H1 (cell line): ENCODE measurements at regions not wholly inside any gene's neighbourhood (a gene's known extent, or its start where the extent isn't known, plus 50 kb on each side); places are given as distances from the start of the nearest gene placed in this dataset.

Source experiments
- CTCF ChIA-PET: fragments of 300-600 bp; sonication (Branson Sonifier 250); formaldehyde crosslinking; loops from one replicate; lab custom pipeline; 2021; ENCODE audit not compliant: partially characterized antibody; lab: Charles Lee
- POLR2A ChIA-PET: fragments of 300-600 bp; sonication (Branson Sonifier 250); formaldehyde crosslinking; loops from one replicate; lab custom pipeline; 2021; ENCODE audit warnings: inconsistent platforms; ENCODE audit not compliant: partially characterized antibody; lab: Charles Lee
- DNase-seq, 2 experiments: peaks; one replicate each; pipeline versions ENCODE4 v3.0.0 to v3.0.0-alpha.2; 2010 to 2022; ENCODE audit warnings: low spot score in 2 of 2, low read depth in 1 of 2, mixed read lengths in 1 of 2
- FAIRE-seq: peaks from 2 replicates; lab custom pipeline; 2011; peaks lifted over from hg19 to GRCh38; lab: Jason Lieb, UNC
- H2AFZ ChIP-seq: 2 replicates; pipeline ENCODE4 v1.8.1; 2012; ENCODE audit warnings: low read length, inconsistent platforms
- H2AK5ac ChIP-seq: 2 replicates; pipeline ENCODE4 v1.6.1; 2013; ENCODE audit warnings: low read depth, low read length
- H2BK120ac ChIP-seq: replicated peaks from 2 replicates; pipeline ENCODE3; 2013; ENCODE audit warnings: low read depth, low read length, inconsistent platforms
- H2BK12ac ChIP-seq: 2 replicates; pipeline ENCODE4 v1.6.1; 2013; ENCODE audit warnings: low read depth, low read length
- H2BK15ac ChIP-seq: 2 replicates; pipeline ENCODE4 v1.6.1; 2013; ENCODE audit warnings: low read length
- H2BK20ac ChIP-seq: 2 replicates; pipeline ENCODE4 v1.6.1; 2013; ENCODE audit warnings: low read length
- H2BK5ac ChIP-seq: 2 replicates; pipeline ENCODE4 v1.6.1; 2013; ENCODE audit warnings: low read depth, low read length
- H3K14ac ChIP-seq: 2 replicates; pipeline ENCODE4 v1.6.1; 2013; ENCODE audit warnings: inconsistent platforms; ENCODE audit not compliant: insufficient read length
- H3K18ac ChIP-seq: 2 replicates; pipeline ENCODE4 v1.6.1; 2013; ENCODE audit warnings: low read length; ENCODE audit errors: extremely low read depth
- H3K23ac ChIP-seq: 2 replicates; pipeline ENCODE4 v1.6.1; 2013; ENCODE audit warnings: inconsistent platforms; ENCODE audit not compliant: insufficient read length
- H3K23me2 ChIP-seq: 2 replicates; pipeline ENCODE4 v1.6.1; 2013; ENCODE audit warnings: low read depth, low read length
- H3K27ac ChIP-seq: 2 replicates; pipeline ENCODE4 v1.6.1; 2011; ENCODE audit warnings: low read depth, low read length, inconsistent platforms
- H3K27me3 ChIP-seq, 4 experiments: replicated peaks in 1 of 4; 1 replicate in 1 of 4; 2 replicates in 3 of 4; pipeline versions ENCODE4 v1.6.1 to v1.8.1; 2011 to 2013; ENCODE audit warnings: low read length in 3 of 4, mild to moderate bottlenecking in 3 of 4, inconsistent platforms in 2 of 4, mixed read lengths in 2 of 4, moderate library complexity in 1 of 4; ENCODE audit not compliant: control insufficient read depth in 3 of 4, insufficient read depth in 3 of 4; ENCODE audit errors: extremely low read depth in 1 of 4
- H3K36me3 ChIP-seq, 4 experiments: 2 replicates each; pipeline versions ENCODE4 v1.6.1 to v1.8.1; 2011 to 2013; ENCODE audit warnings: mild to moderate bottlenecking in 4 of 4, low read length in 3 of 4, moderate library complexity in 2 of 4, control low read depth in 1 of 4, inconsistent platforms in 1 of 4; ENCODE audit not compliant: insufficient read depth in 4 of 4, control insufficient read depth in 2 of 4
- H3K4ac ChIP-seq: replicated peaks from 2 replicates; pipeline ENCODE3; 2013; ENCODE audit warnings: low read length, low read depth, mixed read lengths, inconsistent platforms; ENCODE audit not compliant: insufficient read length
- H3K4me1 ChIP-seq, 4 experiments: replicated peaks in 1 of 4; 1 replicate in 1 of 4; 2 replicates in 3 of 4; pipeline versions ENCODE4 v1.6.1 to v1.8.1; 2011 to 2013; ENCODE audit warnings: low read length in 3 of 4, inconsistent platforms in 2 of 4, mixed read lengths in 1 of 4; ENCODE audit not compliant: insufficient read depth in 4 of 4, control insufficient read depth in 3 of 4
- H3K4me2 ChIP-seq, 2 experiments: 2 replicates each; pipeline versions ENCODE4 v1.6.1 to v1.8.1; 2011 to 2013; ENCODE audit warnings: low read depth in 2 of 2, low read length in 2 of 2, control low read depth in 1 of 2, inconsistent platforms in 1 of 2, mild to moderate bottlenecking in 1 of 2; ENCODE audit not compliant: insufficient read depth in 1 of 2
- H3K4me3 ChIP-seq, 4 experiments: fragments of 200-600, 300-600 bp in 1 of 4; sonication (generic), shearing (Covaris generic), sonication (Bioruptor Twin) in 1 of 4; 2 replicates each; pipeline versions ENCODE4 v1.5.1 to v1.8.1; 2011 to 2016; ENCODE audit warnings: low read length in 4 of 4, low read depth in 3 of 4, control low read depth in 2 of 4, inconsistent platforms in 2 of 4, mild to moderate bottlenecking in 2 of 4, mixed read lengths in 1 of 4, moderate library complexity in 1 of 4; ENCODE audit not compliant: insufficient read depth in 2 of 4; ENCODE audit errors: extremely low read depth in 1 of 4
- H3K56ac ChIP-seq: replicated peaks from 2 replicates; pipeline ENCODE3; 2013; ENCODE audit warnings: low read depth, mild to moderate bottlenecking, mixed read lengths, low read length, inconsistent platforms; ENCODE audit not compliant: insufficient read length
- H3K79me1 ChIP-seq: 2 replicates; pipeline ENCODE4 v1.6.1; 2013; ENCODE audit warnings: low read depth, low read length, control low read depth
- H3K79me2 ChIP-seq, 2 experiments: 2 replicates each; pipeline versions ENCODE4 v1.6.1 to v1.8.1; 2012 to 2013; ENCODE audit warnings: low read length in 2 of 2, mild to moderate bottlenecking in 2 of 2, inconsistent platforms in 1 of 2; ENCODE audit not compliant: insufficient read depth in 2 of 2, control insufficient read depth in 1 of 2
- H3K9ac ChIP-seq, 4 experiments: replicated peaks in 1 of 4; 1 replicate in 1 of 4; 2 replicates in 3 of 4; pipeline versions ENCODE4 v1.6.1 to v1.8.1; 2011 to 2013; ENCODE audit warnings: low read depth in 3 of 4, low read length in 3 of 4, control low read depth in 2 of 4, mild to moderate bottlenecking in 2 of 4, moderate library complexity in 2 of 4, inconsistent platforms in 1 of 4; ENCODE audit errors: extremely low read depth in 1 of 4
- H3K9me3 ChIP-seq, 2 experiments: 2 replicates each; pipeline versions ENCODE4 v1.6.1 to v1.8.1; 2012 to 2013; ENCODE audit warnings: mild to moderate bottlenecking in 2 of 2, moderate library complexity in 2 of 2, control low read depth in 1 of 2, inconsistent platforms in 1 of 2, low read depth in 1 of 2, low read length in 1 of 2, mixed read lengths in 1 of 2; ENCODE audit not compliant: insufficient read depth in 2 of 2
- H4K20me1 ChIP-seq, 2 experiments: replicated peaks in 1 of 2; 2 replicates each; pipeline versions ENCODE3 to v1.8.1; 2011 to 2013; ENCODE audit warnings: inconsistent platforms in 2 of 2, low read length in 2 of 2, mild to moderate bottlenecking in 1 of 2; ENCODE audit not compliant: insufficient read depth in 2 of 2, control insufficient read depth in 1 of 2
- H4K5ac ChIP-seq: 2 replicates; pipeline ENCODE4 v1.6.1; 2013; ENCODE audit warnings: low read length, low read depth, mixed read lengths, inconsistent platforms; ENCODE audit not compliant: insufficient read length
- H4K8ac ChIP-seq: 2 replicates; pipeline ENCODE4 v1.8.0; 2013; ENCODE audit warnings: mild to moderate bottlenecking, moderate library complexity, low read length, inconsistent platforms; ENCODE audit not compliant: insufficient read depth; ENCODE audit errors: extremely low read depth
- H4K91ac ChIP-seq: replicated peaks from 2 replicates; pipeline ENCODE3; 2013; ENCODE audit warnings: low read length, mixed read lengths, inconsistent platforms; ENCODE audit not compliant: insufficient read length
- ASH2L ChIP-seq: fragments of 200-600, 300-600 bp; sonication (generic); IDR thresholded peaks from one replicate; pipeline ENCODE4 v1.7.1; 2017; ENCODE audit warnings: low read length
- BRCA1 ChIP-seq: IDR thresholded peaks from 2 replicates; pipeline ENCODE4 v1.6.1; 2012; ENCODE audit warnings: low read depth, low read length, improper control_type of control experiment
- SRF ChIP-seq: IDR thresholded peaks from 2 replicates; pipeline ENCODE4 v1.6.1; 2011; ENCODE audit warnings: mild to moderate bottlenecking, low read depth, low read length, moderate library complexity
- SUZ12 ChIP-seq: fragments of 200-600 bp; sonication (generic); IDR thresholded peaks from 2 replicates; pipeline ENCODE4 v1.6.1; 2012; ENCODE audit warnings: mild to moderate bottlenecking, inconsistent platforms, low read length, moderate library complexity, mixed read lengths
- TAF1 ChIP-seq: IDR thresholded peaks from 2 replicates; pipeline ENCODE4 v1.6.1; 2011; ENCODE audit warnings: mild to moderate bottlenecking, low read depth, low read length

GRCh38 chr3:78420611-78421010, 1347.2 kb downstream of the ROBO1 start:
- Histone ChIP-seq H3K79me2 (no peaks in the 10 kb centered on the region), H2AK5ac (no peak overlapping the region), H3K23me2 (no peaks in the 10 kb centered on the region), H4K8ac (no peak overlapping the region), H3K18ac (no peak overlapping the region), H4K20me1 (no peaks in the 10 kb centered on the region), H4K5ac (no peak overlapping the region), H3K4ac (peak overlapping the region; percentile 40), H3K23ac (no peak overlapping the region), H3K9me3 (no peaks in the 10 kb centered on the region), H2BK15ac (no peak overlapping the region), H2BK20ac (0 out of 2 replicates have a peak overlapping the region, but pooled peaks have one; percentile 36), H3K36me3 (no peaks in the 10 kb centered on the region), H3K4me1 (0 out of 7 replicates have a peak, but pooled peaks cover 0 to 3% (median 1%) of the 10 kb centered on the region in 4 experiments), H2AFZ (peak overlapping the region; percentile 50; the same call in 1 of the 2 replicates), H3K79me1 (no peaks in the 10 kb centered on the region), H3K14ac (no peak overlapping the region), H3K27ac (no peak overlapping the region), H2BK120ac (peak overlapping the region; percentile 67), H3K4me3 (no peak overlapping the region), H3K9ac (no peak overlapping the region), H3K4me2 (no peak overlapping the region), H2BK5ac (no peak overlapping the region; the same call in 1 of the 2 replicates), H3K56ac (no peak overlapping the region), H2BK12ac (no peak overlapping the region), H3K27me3 (no peaks in the 10 kb centered on the region), H4K91ac (no peak overlapping the region)
- ChIA-PET CTCF (no interaction called here), POLR2A (no interaction called here)
- DNase-seq (no peak), FAIRE-seq (no peak)
- TF ChIP-seq SUZ12 (no peak), ASH2L (no peak), BRCA1 (no peak), SRF (no peak), TAF1 (no peak)
